Ovary (tissue), 7 donors: ENCODE measurements at regions not wholly inside any gene's neighbourhood (a gene's known extent, or its start where the extent isn't known, plus 50 kb on each side); places are given as distances from the start of the nearest gene placed in this dataset.
"Not testable (repeated sequence)": the region's sequence is repeated elsewhere in the genome, so short reads cannot be mapped to it uniquely, and the experiment has no call there.

Experiments
- DNase-seq, 5 donors: peaks; one replicate each; pipeline ENCODE4 v3.0.0-alpha.2; 2019 to 2020
- H3K27ac ChIP-seq, 2 donors: fragments of 200-600 bp; one replicate each; pipeline versions ENCODE4 v1.5.1 to v1.8.0; 2019 to 2022
- H3K27me3 ChIP-seq: fragments of 200-600 bp; one replicate; pipeline ENCODE4 v1.8.0; 2022
- H3K36me3 ChIP-seq: fragments of 200-600 bp; sonication (generic); one replicate; pipeline ENCODE4 v1.5.1; 2019
- H3K4me1 ChIP-seq: one replicate; pipeline ENCODE4 v1.8.1; 2013; ENCODE audit warnings: mild to moderate bottlenecking, moderate library complexity; ENCODE audit not compliant: insufficient read depth
- H3K4me3 ChIP-seq: fragments of 200-600 bp; sonication (generic); one replicate; pipeline ENCODE4 v1.5.1; 2017
- H3K9me3 ChIP-seq, 2 donors: fragments of 200-600 bp in 1 of 2; sonication (generic) in 1 of 2; one replicate each; pipeline versions ENCODE4 v1.5.1 to v1.8.1; 2013 to 2019; ENCODE audit warnings: mild to moderate bottlenecking in 1 of 2, moderate library complexity in 1 of 2
- CTCF ChIP-seq, 3 donors: fragments of 450-650 bp in 2 of 3; fragments of 200-600 bp in 1 of 3; IDR thresholded peaks; one replicate each; pipeline versions ENCODE4 v1.5.1 to v1.8.0; 2016 to 2022; ENCODE audit warnings: antibody characterized with exemption in 3 of 3, mild to moderate bottlenecking in 1 of 3
- EP300 ChIP-seq: sonication (generic); formaldehyde crosslinking; IDR thresholded peaks from one replicate; pipeline ENCODE4 v1.6.1; 2017; ENCODE audit warnings: antibody characterized with exemption
- POLR2A ChIP-seq: fragments of 450-650 bp; IDR thresholded peaks from one replicate; pipeline ENCODE4 v1.6.1; 2017; ENCODE audit warnings: antibody characterized with exemption, mild to moderate bottlenecking, moderate library complexity
- WGBS, 3 donors: extraction: QIAGEN DNeasy Blood & Tissue Kit in 1 of 3; methylation state at CpG; one replicate each; pipeline versions ENCODE4 v1.1.5 to v1.1.7; 2013 to 2017; 5-methylcytosine and 5-hydroxymethylcytosine counted together
- intact Hi-C, 4 donors: fragments of 100-400 bp; cut with DNase I; formaldehyde crosslinking; loops; one replicate each; pipeline versions ENCODE4 v1.11.0 to v1.15.1; 2022 to 2023
- donor health status: DM: no; HTN: no; CAD: no; lungs with moderate emphysema.
- donor health status: DM: no; HTN: no; CAD: no.
- donor health status: Bipolar disorder and iron deficiency.
- donor health status: DM: no; HTN: no; CAD: no.
- donor health status: DM: yes; HTN: yes; CAD: no.

GRCh38 chr5:136453986-136454758, 88.8 kb upstream of the TRPC7 start:
- no peaks in the 10 kb centered on the region for H3K27me3 ChIP-seq
- TF ChIP-seq CTCF (IDR thresholded peaks at IDR 0.05), result no peak
- no peak for TF ChIP-seq EP300
- no peak for TF ChIP-seq POLR2A
- DNase-seq, result no peak
- H3K4me1 ChIP-seq, result no peaks in the 10 kb centered on the region
- WGBS, 3 donors, result 72 to 79% (median 76%) methylated on average over 4 of the region's 4 CpGs
- intact Hi-C loops, result no loop called here
- H3K9me3 ChIP-seq, result no peaks in the 10 kb centered on the region
- no peak overlapping the region for H3K4me3 ChIP-seq
- no peaks in the 10 kb centered on the region for H3K36me3 ChIP-seq
- no peak overlapping the region for H3K27ac ChIP-seq

GRCh38 chr5:136453199-136453598, 87.9 kb upstream of the TRPC7 start:
- Histone ChIP-seq H3K4me3 (no peak overlapping the region), H3K27ac (no peak overlapping the region), H3K4me1 (no peaks in the 10 kb centered on the region), H3K36me3 (no peaks in the 10 kb centered on the region), H3K9me3 (no peaks in the 10 kb centered on the region), H3K27me3 (no peaks in the 10 kb centered on the region)
- intact Hi-C loops, result no loop called here
- no peak for DNase-seq
- TF ChIP-seq CTCF (IDR thresholded peaks at IDR 0.05), result no peak
- TF ChIP-seq EP300, result no peak
- TF ChIP-seq POLR2A, result no peak

- H3K36me3 ChIP-seq, H3K4me3 ChIP-seq, DNase-seq, H3K9me3 ChIP-seq, H3K27ac ChIP-seq, H3K27me3 ChIP-seq, H3K4me1 ChIP-seq, intact Hi-C loops: not testable (repeated sequence)
- 60 to 69% (median 69%) methylated on average over 2 of the region's 2 CpGs for WGBS, 3 donors
Measured at GRCh38 chr5:136447576-136447975, 82.2 kb upstream of the TRPC7 start.

GRCh38 chr5:136446565-136446964, 81.2 kb upstream of the TRPC7 start:
- intact Hi-C loops, result no loop called here
- 85 to 87% (median 86%) methylated on average over 6 of the region's 6 CpGs for WGBS, 3 donors
- Histone ChIP-seq H3K4me3 (no peak overlapping the region), H3K4me1 (no peaks in the 10 kb centered on the region), H3K27me3 (no peaks in the 10 kb centered on the region), H3K9me3 (no peaks in the 10 kb centered on the region), H3K36me3 (no peaks in the 10 kb centered on the region), H3K27ac (no peak overlapping the region)
- TF ChIP-seq EP300, result no peak
- DNase-seq, result no peak

- WGBS, 3 donors, result 92 to 95% (median 94%) methylated on average over 10 to 12 of the region's 12 CpGs
- H3K27ac ChIP-seq, result not testable (repeated sequence)
Measured at GRCh38 chr5:136444099-136444498, 78.8 kb upstream of the TRPC7 start.

GRCh38 chr5:136439367-136439766, 74.0 kb upstream of the TRPC7 start:
- Histone ChIP-seq H3K4me1 (no peaks in the 10 kb centered on the region), H3K36me3 (no peaks in the 10 kb centered on the region), H3K4me3 (no peak overlapping the region), H3K9me3 (no peaks in the 10 kb centered on the region), H3K27me3 (no peaks in the 10 kb centered on the region), H3K27ac (no peak overlapping the region)
- no peak for TF ChIP-seq EP300
- TF ChIP-seq POLR2A, result no peak
- TF ChIP-seq CTCF (IDR thresholded peaks at IDR 0.05), result no peak
- DNase-seq, result no peak
- intact Hi-C loops, result no loop called here

More at GRCh38 chr5:136444099-136444498, 78.8 kb upstream of the TRPC7 start:
- H3K4me3 ChIP-seq, DNase-seq, H3K4me1 ChIP-seq, H3K27me3 ChIP-seq, intact Hi-C loops, H3K36me3 ChIP-seq, H3K9me3 ChIP-seq: not testable (repeated sequence)
